RWPE2 (cell line): ENCODE measurements at regions not wholly inside any gene's neighbourhood (a gene's known extent, or its start where the extent isn't known, plus 50 kb on each side); places are given as distances from the start of the nearest gene placed in this dataset.

Source experiments
- ATAC-seq: fragments of 200-7000 bp; cut with Tn5 transposase; 3 replicates; pipeline ENCODE4 v1.9.1; 2021; ENCODE audit warnings: low read depth
- DNase-seq: peaks from one replicate; pipeline ENCODE4 v3.0.0-alpha.2; 2020; ENCODE audit warnings: low spot score
- H3K27ac ChIP-seq: fragments of 450-650 bp; 2 replicates; pipeline ENCODE4 v1.5.1; 2017; ENCODE audit warnings: mild to moderate bottlenecking; ENCODE audit not compliant: poor library complexity, severe bottlenecking
- H3K27me3 ChIP-seq: fragments of 250-450 bp; sonication (Bioruptor Pico); 2 replicates; pipeline ENCODE4 v1.5.1; 2021; ENCODE audit warnings: mild to moderate bottlenecking, moderate library complexity; ENCODE audit not compliant: insufficient read depth, poor library complexity, severe bottlenecking
- H3K36me3 ChIP-seq: fragments of 250-450 bp; sonication (Bioruptor Pico); 2 replicates; pipeline ENCODE4 v1.5.1; 2020; ENCODE audit warnings: low read depth, mild to moderate bottlenecking, moderate library complexity
- H3K4me1 ChIP-seq: fragments of 250-450 bp; sonication (Bioruptor Pico); 2 replicates; pipeline ENCODE4 v1.5.1; 2021; ENCODE audit warnings: mild to moderate bottlenecking, moderate library complexity; ENCODE audit not compliant: insufficient read depth, poor library complexity, severe bottlenecking
- H3K4me3 ChIP-seq: fragments of 250-450 bp; sonication (Bioruptor Pico); 2 replicates; pipeline ENCODE4 v1.5.1; 2021; ENCODE audit warnings: mild to moderate bottlenecking, moderate library complexity; ENCODE audit not compliant: severe bottlenecking
- H3K9me3 ChIP-seq: fragments of 250-450 bp; sonication (Bioruptor Pico); 2 replicates; pipeline ENCODE4 v1.5.1; 2021; ENCODE audit warnings: mild to moderate bottlenecking, moderate library complexity; ENCODE audit not compliant: severe bottlenecking
- CTCF ChIP-seq: fragments of 450-650 bp; IDR thresholded peaks from one replicate; pipeline ENCODE4 v1.5.1; 2017; ENCODE audit warnings: mild to moderate bottlenecking, moderate library complexity; ENCODE audit not compliant: poor library complexity, severe bottlenecking

- Histone ChIP-seq H3K27ac (no peak overlapping the region), H3K9me3 (no peaks in the 10 kb centered on the region), H3K36me3 (no peaks in the 10 kb centered on the region), H3K4me3 (no peak overlapping the region), H3K27me3 (no peaks in the 10 kb centered on the region), H3K4me1 (peaks cover 15% of the 10 kb centered on the region)
- no peak for ATAC-seq
- DNase-seq: no peak
- TF ChIP-seq CTCF: no peak
Observed at GRCh38 chr3:102181175-102181920, 253.5 kb upstream of the ZPLD1 start.

GRCh38 chr3:102182162-102182561, 252.7 kb upstream of the ZPLD1 start:
- no peak overlapping the region for H3K4me3 ChIP-seq
- no peaks in the 10 kb centered on the region for H3K9me3 ChIP-seq
- no peaks in the 10 kb centered on the region for H3K27me3 ChIP-seq
- peaks cover 15% of the 10 kb centered on the region for H3K4me1 ChIP-seq
- H3K27ac ChIP-seq: no peak overlapping the region
- ATAC-seq (no peak), DNase-seq (no peak)
- no peaks in the 10 kb centered on the region for H3K36me3 ChIP-seq
- TF ChIP-seq CTCF: no peak

- H3K4me1 ChIP-seq: peaks cover 15% of the 10 kb centered on the region
- H3K36me3 ChIP-seq: no peaks in the 10 kb centered on the region
- H3K27me3 ChIP-seq: no peaks in the 10 kb centered on the region
- TF ChIP-seq CTCF: no peak
- ATAC-seq: no peak
- no peaks in the 10 kb centered on the region for H3K9me3 ChIP-seq
- no peak for DNase-seq
- H3K4me3 ChIP-seq: no peak overlapping the region
- H3K27ac ChIP-seq: no peak overlapping the region
Observed at GRCh38 chr3:102183186-102183585, 251.6 kb upstream of the ZPLD1 start.

- ATAC-seq (no peak), DNase-seq (no peak)
- no peaks in the 10 kb centered on the region for H3K36me3 ChIP-seq
- H3K4me3 ChIP-seq: no peak overlapping the region
- no peaks in the 10 kb centered on the region for H3K27me3 ChIP-seq
- H3K9me3 ChIP-seq: no peaks in the 10 kb centered on the region
- H3K4me1 ChIP-seq: peaks cover 15% of the 10 kb centered on the region
- TF ChIP-seq CTCF: no peak
- no peak overlapping the region for H3K27ac ChIP-seq
Observed at GRCh38 chr3:102183623-102184022, 251.2 kb upstream of the ZPLD1 start.

- Histone ChIP-seq H3K9me3 (no peaks in the 10 kb centered on the region), H3K4me3 (no peak overlapping the region), H3K27me3 (no peaks in the 10 kb centered on the region), H3K27ac (peak overlapping the region; percentile 32), H3K4me1 (peaks cover 43% of the 10 kb centered on the region), H3K36me3 (no peaks in the 10 kb centered on the region)
- DNase-seq (no peak), ATAC-seq (peak; percentile 69)
- TF ChIP-seq CTCF: no peak
Observed at GRCh38 chr3:102189541-102189940, 245.3 kb upstream of the ZPLD1 start.
